ENCODE measurements at regions not wholly inside any gene's neighbourhood (a gene's known extent, or its start where the extent isn't known, plus 50 kb on each side); places are given as distances from the start of the nearest gene placed in this dataset.

DNA sequence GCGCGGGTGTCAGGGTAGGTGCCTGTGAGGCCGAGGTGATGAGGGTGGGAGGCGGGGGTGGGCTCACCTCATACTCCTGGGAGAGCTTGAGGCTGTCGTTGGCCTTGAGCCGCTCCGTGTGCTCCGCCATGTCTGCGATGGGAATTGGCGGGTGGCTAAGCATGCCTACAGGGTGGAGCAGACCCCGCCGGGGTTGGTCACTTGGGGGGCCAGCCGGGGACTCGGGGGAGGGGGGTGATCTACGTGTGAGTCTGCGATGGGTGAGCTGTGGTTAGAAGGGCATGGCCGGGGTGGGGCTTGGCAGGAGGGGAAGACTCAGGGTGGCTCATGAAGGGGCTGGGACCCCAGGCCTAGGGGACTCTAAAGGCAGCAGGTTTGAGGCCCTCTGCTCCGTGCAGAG is 125.2 kb downstream of the PTPRS start:
- intact Hi-C loops (cut with micrococcal nuclease): no loop called here
- no peaks in the 10 kb centered on the region for H3K4me1 Mint-ChIP-seq (ENCODE audit: insufficient read depth, unreplicated experiment)
- ChIA-PET CTCF (no interaction called here), POLR2A (interaction anchor here (0.6 kb wide), 1 partner anchor 57 kb away, joined by 3 read pairs; no protein-coding TSS in a partner anchor)
- peaks cover 8% of the 10 kb centered on the region for H3K9me3 Mint-ChIP-seq (ENCODE audit: unreplicated experiment)
- no peaks in the 10 kb centered on the region for H3K27me3 Mint-ChIP-seq (ENCODE audit: insufficient read depth, unreplicated experiment)
- no peak overlapping the region for H3K27ac Mint-ChIP-seq (ENCODE audit: low read depth, unreplicated experiment)
- BruUV-seq (replicated peaks): no TSS peak
- no peak for DNase-seq (ENCODE audit: unreplicated experiment)
- TF ChIP-seq, protein P1, sequence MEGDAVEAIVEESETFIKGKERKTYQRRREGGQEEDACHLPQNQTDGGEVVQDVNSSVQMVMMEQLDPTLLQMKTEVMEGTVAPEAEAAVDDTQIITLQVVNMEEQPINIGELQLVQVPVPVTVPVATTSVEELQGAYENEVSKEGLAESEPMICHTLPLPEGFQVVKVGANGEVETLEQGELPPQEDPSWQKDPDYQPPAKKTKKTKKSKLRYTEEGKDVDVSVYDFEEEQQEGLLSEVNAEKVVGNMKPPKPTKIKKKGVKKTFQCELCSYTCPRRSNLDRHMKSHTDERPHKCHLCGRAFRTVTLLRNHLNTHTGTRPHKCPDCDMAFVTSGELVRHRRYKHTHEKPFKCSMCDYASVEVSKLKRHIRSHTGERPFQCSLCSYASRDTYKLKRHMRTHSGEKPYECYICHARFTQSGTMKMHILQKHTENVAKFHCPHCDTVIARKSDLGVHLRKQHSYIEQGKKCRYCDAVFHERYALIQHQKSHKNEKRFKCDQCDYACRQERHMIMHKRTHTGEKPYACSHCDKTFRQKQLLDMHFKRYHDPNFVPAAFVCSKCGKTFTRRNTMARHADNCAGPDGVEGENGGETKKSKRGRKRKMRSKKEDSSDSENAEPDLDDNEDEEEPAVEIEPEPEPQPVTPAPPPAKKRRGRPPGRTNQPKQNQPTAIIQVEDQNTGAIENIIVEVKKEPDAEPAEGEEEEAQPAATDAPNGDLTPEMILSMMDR (IDR thresholded peaks at IDR 0.05; ENCODE audit: unreplicated experiment): no peak
- no peak overlapping the region for H3K4me3 Mint-ChIP-seq (ENCODE audit: unreplicated experiment)
- peaks cover 14% of the 10 kb centered on the region for H3K36me3 Mint-ChIP-seq (ENCODE audit: insufficient read depth, unreplicated experiment)

DNA sequence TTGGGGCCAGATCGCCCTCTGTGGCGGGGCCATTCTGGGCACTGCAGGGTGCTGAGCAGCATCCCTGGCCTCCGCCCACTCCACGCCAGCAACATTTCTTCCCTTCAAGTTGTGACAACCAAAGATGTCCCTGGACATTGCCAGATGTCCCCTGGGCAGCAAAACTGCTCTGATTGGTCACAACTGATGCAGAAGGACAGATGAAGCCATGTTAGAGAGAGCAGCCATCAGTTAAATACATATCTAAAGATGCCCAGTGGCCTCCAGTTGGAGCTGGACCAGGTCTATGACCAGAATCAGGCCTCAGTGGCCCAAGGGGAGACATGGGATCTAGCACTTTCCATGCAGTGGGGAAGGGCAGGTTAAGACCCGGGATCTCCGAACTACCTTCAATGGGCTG is 125.7 kb downstream of the PTPRS start:
- Mint-ChIP-seq H3K9me3 (ENCODE audit: unreplicated experiment) (peaks cover 8% of the 10 kb centered on the region), H3K27me3 (ENCODE audit: insufficient read depth, unreplicated experiment) (no peaks in the 10 kb centered on the region), H3K4me3 (ENCODE audit: unreplicated experiment) (no peak overlapping the region), H3K36me3 (ENCODE audit: insufficient read depth, unreplicated experiment) (peaks cover 14% of the 10 kb centered on the region), H3K4me1 (ENCODE audit: insufficient read depth, unreplicated experiment) (no peaks in the 10 kb centered on the region), H3K27ac (ENCODE audit: low read depth, unreplicated experiment) (no peak overlapping the region)
- intact Hi-C loops (cut with micrococcal nuclease): no loop called here
- ChIA-PET POLR2A (no interaction called here), CTCF (no interaction called here)
- BruUV-seq (replicated peaks): no TSS peak
- TF ChIP-seq, protein P1 (IDR thresholded peaks at IDR 0.05; ENCODE audit: unreplicated experiment): no peak
- DNase-seq (ENCODE audit: unreplicated experiment): no peak

DNA sequence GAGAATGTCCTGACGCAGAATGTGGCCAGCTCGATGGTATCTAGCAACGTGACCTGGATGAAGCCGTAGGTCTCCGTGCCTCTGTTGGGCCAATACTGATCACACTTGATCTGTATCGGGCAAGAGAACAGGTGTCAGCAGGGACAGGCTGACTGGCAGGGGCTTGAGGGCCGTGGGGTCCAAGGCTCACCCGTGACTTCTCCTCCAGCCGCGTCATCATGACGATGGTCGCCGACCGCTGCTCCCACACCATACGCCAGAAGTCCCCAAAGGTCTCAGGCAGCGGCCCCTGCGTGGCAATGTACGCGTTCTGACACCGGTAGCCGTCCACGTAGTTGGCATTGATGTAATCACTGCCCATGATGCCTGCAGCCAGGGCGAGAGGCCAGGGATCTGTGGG is 126.2 kb downstream of the PTPRS start:
- TF ChIP-seq, protein P1 (IDR thresholded peaks at IDR 0.05; ENCODE audit: unreplicated experiment): no peak
- no peak overlapping the region for H3K4me3 Mint-ChIP-seq (ENCODE audit: unreplicated experiment)
- peaks cover 14% of the 10 kb centered on the region for H3K36me3 Mint-ChIP-seq (ENCODE audit: insufficient read depth, unreplicated experiment)
- BruUV-seq (replicated peaks): no TSS peak
- intact Hi-C loops (cut with micrococcal nuclease): no loop called here
- peaks cover 8% of the 10 kb centered on the region for H3K9me3 Mint-ChIP-seq (ENCODE audit: unreplicated experiment)
- H3K4me1 Mint-ChIP-seq (ENCODE audit: insufficient read depth, unreplicated experiment): no peaks in the 10 kb centered on the region
- POLR2A ChIA-PET: interaction anchor here (0.7 kb wide), 1 partner anchor 574 kb away, joined by 3 read pairs; no protein-coding TSS in a partner anchor
- CTCF ChIA-PET: no interaction called here
- no peaks in the 10 kb centered on the region for H3K27me3 Mint-ChIP-seq (ENCODE audit: insufficient read depth, unreplicated experiment)
- H3K27ac Mint-ChIP-seq (ENCODE audit: low read depth, unreplicated experiment): no peak overlapping the region
- no peak for DNase-seq (ENCODE audit: unreplicated experiment)

DNA sequence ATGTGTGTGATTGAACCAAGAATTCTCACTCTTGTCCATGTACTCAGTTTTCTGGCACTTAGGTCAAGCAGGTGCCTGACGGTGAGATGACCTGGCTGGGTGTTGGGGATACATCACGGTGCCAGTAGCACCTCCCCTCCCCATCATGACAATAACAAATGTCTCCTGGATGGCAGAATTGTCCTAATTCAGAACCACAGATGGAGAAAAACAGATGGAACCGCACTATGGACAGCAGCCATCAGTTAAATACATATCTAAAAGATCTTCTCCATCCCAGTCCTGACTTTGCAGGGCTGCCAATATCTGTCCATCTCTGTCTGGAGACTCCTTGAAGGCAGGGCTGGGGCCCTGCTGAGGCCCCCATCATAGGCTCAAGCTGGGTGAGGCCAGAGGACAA is 126.9 kb downstream of the PTPRS start:
- CTCF ChIA-PET: no interaction called here
- no peaks in the 10 kb centered on the region for H3K4me1 Mint-ChIP-seq (ENCODE audit: insufficient read depth, unreplicated experiment)
- H3K27ac Mint-ChIP-seq (ENCODE audit: low read depth, unreplicated experiment): no peak overlapping the region
- TF ChIP-seq, protein P1 (IDR thresholded peaks at IDR 0.05; ENCODE audit: unreplicated experiment): no peak
- DNase-seq (ENCODE audit: unreplicated experiment): no peak
- H3K27me3 Mint-ChIP-seq (ENCODE audit: insufficient read depth, unreplicated experiment): no peaks in the 10 kb centered on the region
- peaks cover 14% of the 10 kb centered on the region for H3K36me3 Mint-ChIP-seq (ENCODE audit: insufficient read depth, unreplicated experiment)
- intact Hi-C loops (cut with micrococcal nuclease): no loop called here
- no peak overlapping the region for H3K4me3 Mint-ChIP-seq (ENCODE audit: unreplicated experiment)
- no TSS peak for BruUV-seq (replicated peaks)
- POLR2A ChIA-PET: interaction anchor here (0.7 kb wide), 1 partner anchor 574 kb away, joined by 3 read pairs; no protein-coding TSS in a partner anchor
- peaks cover 8% of the 10 kb centered on the region for H3K9me3 Mint-ChIP-seq (ENCODE audit: unreplicated experiment)
